ENCODE measurements at regions not wholly inside any gene's neighbourhood (a gene's known extent, or its start where the extent isn't known, plus 50 kb on each side); places are given as distances from the start of the nearest gene placed in this dataset.

GRCh38 chr3:68256635-68257223, 602.3 kb upstream of the SUCLG2 start:
- DNase-seq (ENCODE audit: low read depth in 1 of 2, low spot score in 1 of 2) (peak in 1 of 2 experiments; percentile 5), ATAC-seq (no peak), FAIRE-seq (no peak)
- ChIA-PET POLR2A (no interaction called here), CTCF (interaction anchor here (0.6 to 1.1 kb wide), 2 partner anchors 875 to 1154 kb away, joined by 3 to 4 read pairs; no protein-coding TSS in a partner anchor)
- Histone ChIP-seq H3K4me2 (no peak overlapping the region), H3K4me1 (no peaks in the 10 kb centered on the region), H3K27ac (no peak overlapping the region), H3K4me3 (no peak overlapping the region), H3K9me3 (no peaks in the 10 kb centered on the region)
- 40% methylated on average over 3 of the region's 3 CpGs for WGBS (ENCODE audit: missing lambda C conversion rate)
- TF ChIP-seq CTCF (IDR thresholded peaks at IDR 0.05) (peak; percentile 23; the same call in 1 of the 3 replicates), HMGXB4 (CRISPR knock-in tag; IDR thresholded peaks at IDR 0.05; ENCODE audit: borderline replicate concordance) (no peak), MAX (IDR thresholded peaks at IDR 0.05) (no peak), RAD21 (conservative IDR thresholded peaks at IDR 0.05 in 1 of 2, IDR thresholded peaks at IDR 0.05 in 1 of 2) (0 out of 5 replicates have a peak, but pooled peaks of 1 of the 2 experiments have one; percentile 19), SMC3 (IDR thresholded peaks at IDR 0.05) (peak; percentile 24; the same call in 1 of the 3 replicates), POLR2A (IDR thresholded peaks at IDR 0.05; ENCODE audit: low read length) (no peak), RARB (CRISPR knock-in tag; IDR thresholded peaks at IDR 0.05) (no peak), HOXB13 (CRISPR knock-in tag; IDR thresholded peaks at IDR 0.05; ENCODE audit: low read depth) (no peak)

GRCh38 chr3:68249265-68249664, 594.9 kb upstream of the SUCLG2 start:
- CTCF ChIA-PET: no interaction called here
- DNase-seq (ENCODE audit: low read depth in 1 of 2, low spot score in 1 of 2) (no peak), ATAC-seq (no peak), FAIRE-seq (no peak)
- 13% methylated on average over 2 of the region's 2 CpGs for WGBS (ENCODE audit: missing lambda C conversion rate)
- Histone ChIP-seq H3K4me2 (no peak overlapping the region), H3K4me3 (no peak overlapping the region), H3K27ac (no peak overlapping the region), H3K4me1 (no peaks in the 10 kb centered on the region), H3K9me3 (no peaks in the 10 kb centered on the region)
- POLR2A ChIA-PET: no interaction called here
- TF ChIP-seq PHF8 (IDR thresholded peaks at IDR 0.05; ENCODE audit: borderline replicate concordance, low read depth) (no peak), MAZ (IDR thresholded peaks at IDR 0.05; ENCODE audit: borderline replicate concordance, low read depth, low read length) (no peak), FOSB (CRISPR knock-in tag; IDR thresholded peaks at IDR 0.05) (no peak), MAX (IDR thresholded peaks at IDR 0.05) (no peak), HOXA7 (CRISPR knock-in tag; IDR thresholded peaks at IDR 0.05) (no peak), MYC (IDR thresholded peaks at IDR 0.05; ENCODE audit: borderline replicate concordance, low read length) (no peak), ESRRA (IDR thresholded peaks at IDR 0.05; ENCODE audit: borderline replicate concordance, low read length) (no peak), CHD2 (IDR thresholded peaks at IDR 0.05; ENCODE audit: low read length, partially characterized antibody) (no peak), ZFP36 (IDR thresholded peaks at IDR 0.05; ENCODE audit: borderline replicate concordance, partially characterized antibody) (no peak), HDAC2 (IDR thresholded peaks at IDR 0.05) (no peak), PBX3 (IDR thresholded peaks at IDR 0.05) (no peak), RCOR1 (IDR thresholded peaks at IDR 0.05; ENCODE audit: low read depth, low read length) (no peak), RAD21 (conservative IDR thresholded peaks at IDR 0.05 in 1 of 2, IDR thresholded peaks at IDR 0.05 in 1 of 2) (no peak), RARB (CRISPR knock-in tag; IDR thresholded peaks at IDR 0.05) (no peak), MAFK (IDR thresholded peaks at IDR 0.05; ENCODE audit: partially characterized antibody) (no peak), EP300 (IDR thresholded peaks at IDR 0.05) (no peak), JUN (IDR thresholded peaks at IDR 0.05) (no peak), E2F6 (IDR thresholded peaks at IDR 0.05; ENCODE audit: borderline replicate concordance, low read depth) (no peak)

Data from A549 (cell line).